ENCODE measurements at regions not wholly inside any gene's neighbourhood (a gene's known extent, or its start where the extent isn't known, plus 50 kb on each side); places are given as distances from the start of the nearest gene placed in this dataset.

- H3K4me2 ChIP-seq (replicated peaks; ENCODE audit: extremely low read depth, low read length, poor library complexity, severe bottlenecking): no peak overlapping the region
- H3K9ac ChIP-seq (ENCODE audit: insufficient read depth, low read length, poor library complexity, severe bottlenecking): no peak overlapping the region
- no peaks in the 10 kb centered on the region for H3K79me2 ChIP-seq (ENCODE audit: insufficient read depth, low read length)
- Mint-ChIP-seq H3K4me1 (no peaks in the 10 kb centered on the region), H3K27me3 (ENCODE audit: low read depth in 3 of 3) (peaks cover 0 to 2% (median 0%) of the 10 kb centered on the region in 3 donors), H3K9me3 (peaks cover 0 to 3% (median 0%) of the 10 kb centered on the region in 7 donors), H3K4me3 (no peak overlapping the region), H3K27ac (no peak overlapping the region), H3K36me3 (no peaks in the 10 kb centered on the region)
- intact Hi-C loops (cut with micrococcal nuclease): no loop called here
- H3K4me3 ChIP-seq (replicated peaks in 1 of 3; ENCODE audit: low read depth in 2 of 3, low read length in 3 of 3): no peak overlapping the region
- H2AFZ ChIP-seq (ENCODE audit: insufficient read depth, low read depth, low read length, poor library complexity, severe bottlenecking): no peak overlapping the region
- no peaks in the 10 kb centered on the region for H3K27me3 ChIP-seq (ENCODE audit: control insufficient read depth in 2 of 2, insufficient read depth in 2 of 2, low read length in 2 of 2)
- no peaks in the 10 kb centered on the region for H4K20me1 ChIP-seq (ENCODE audit: insufficient read depth, low read length)
- 71% methylated on average over 1 of the region's 2 CpGs for WGBS (ENCODE audit: insufficient coverage)
- DNase-seq: no peak
- no peak for TF ChIP-seq CTCF (IDR thresholded peaks at IDR 0.05)
- peaks cover 0 to 3% of the 10 kb centered on the region in 2 donors for H3K9me3 ChIP-seq (replicated peaks in 1 of 2; ENCODE audit: control insufficient read depth in 1 of 2, insufficient read depth in 1 of 2, low read length in 2 of 2)
- H3K36me3 ChIP-seq (replicated peaks in 1 of 2; ENCODE audit: control insufficient read depth in 1 of 2, insufficient read depth in 2 of 2, low read length in 2 of 2): no peaks in the 10 kb centered on the region
- no peaks in the 10 kb centered on the region for H3K4me1 ChIP-seq (ENCODE audit: control insufficient read depth in 1 of 2, insufficient read depth in 2 of 2, low read length in 2 of 2)
- no peak overlapping the region for H3K27ac ChIP-seq (ENCODE audit: low read depth in 1 of 2, low read length in 2 of 2)
These were observed 500.6 kb downstream of the SI start for GRCh38 chr3:164577667-164578210.

GRCh38 chr3:164572436-164572835, 505.9 kb downstream of the SI start:
- intact Hi-C loops (cut with micrococcal nuclease): no loop called here
- Mint-ChIP-seq H3K27me3 (ENCODE audit: low read depth in 3 of 3) (peaks cover 0 to 2% (median 0%) of the 10 kb centered on the region in 3 donors), H3K4me1 (no peaks in the 10 kb centered on the region), H3K36me3 (no peaks in the 10 kb centered on the region), H3K4me3 (no peak overlapping the region), H3K27ac (no peak overlapping the region), H3K9me3 (peaks cover 0 to 5% (median 2%) of the 10 kb centered on the region in 7 donors)
- no peak for TF ChIP-seq CTCF (IDR thresholded peaks at IDR 0.05)
- Histone ChIP-seq H3K9me3 (replicated peaks in 1 of 2; ENCODE audit: control insufficient read depth in 1 of 2, insufficient read depth in 1 of 2, low read length in 2 of 2) (peaks cover 0 to 3% of the 10 kb centered on the region in 2 donors), H3K4me2 (replicated peaks; ENCODE audit: extremely low read depth, low read length, poor library complexity, severe bottlenecking) (no peak overlapping the region), H3K27me3 (ENCODE audit: control insufficient read depth in 2 of 2, insufficient read depth in 2 of 2, low read length in 2 of 2) (no peaks in the 10 kb centered on the region), H3K4me1 (ENCODE audit: control insufficient read depth in 1 of 2, insufficient read depth in 2 of 2, low read length in 2 of 2) (no peaks in the 10 kb centered on the region), H3K9ac (ENCODE audit: insufficient read depth, low read length, poor library complexity, severe bottlenecking) (no peak overlapping the region), H3K4me3 (replicated peaks in 1 of 3; ENCODE audit: low read depth in 2 of 3, low read length in 3 of 3) (no peak overlapping the region), H3K27ac (ENCODE audit: low read depth in 1 of 2, low read length in 2 of 2) (no peak overlapping the region), H2AFZ (ENCODE audit: insufficient read depth, low read depth, low read length, poor library complexity, severe bottlenecking) (no peak overlapping the region), H3K36me3 (replicated peaks in 1 of 2; ENCODE audit: control insufficient read depth in 1 of 2, insufficient read depth in 2 of 2, low read length in 2 of 2) (no peaks in the 10 kb centered on the region), H3K79me2 (ENCODE audit: insufficient read depth, low read length) (no peaks in the 10 kb centered on the region), H4K20me1 (ENCODE audit: insufficient read depth, low read length) (no peaks in the 10 kb centered on the region)
- 60% methylated on average over 1 of the region's 4 CpGs for WGBS (ENCODE audit: insufficient coverage)
- DNase-seq: no peak

Data from CD14-positive monocyte (primary cell).